ENCODE measurements at regions not wholly inside any gene's neighbourhood (a gene's known extent, or its start where the extent isn't known, plus 50 kb on each side); places are given as distances from the start of the nearest gene placed in this dataset.
A peak's percentile ranks its signal among the peaks of the same experiment; 100 is the strongest.

GRCh38 chr2:7812231-7812995, 869.4 kb upstream of the ID2 start:
- Histone ChIP-seq H3K27ac (no peak overlapping the region; a peak in 1 of 6 replicates), H3K4me3 (no peak overlapping the region), H3K4me2 (peak overlapping the region; percentile 23; the same call in 1 of the 3 replicates), H3K4me1 (0 out of 3 replicates have a peak, but pooled peaks cover 7% of the 10 kb centered on the region), H3K9me3 (no peaks in the 10 kb centered on the region)
- POLR2A ChIA-PET, result no interaction called here
- FAIRE-seq (no peak), ATAC-seq (0 out of 6 replicates have a peak, but pooled peaks of 1 of the 2 experiments have one; percentile 51), DNase-seq (ENCODE audit: low read depth in 1 of 2, low spot score in 1 of 2) (no peak)
- CTCF ChIA-PET, result interaction anchor here (1.2 kb wide), 1 partner anchor 609 kb away, joined by 4 read pairs; no protein-coding TSS in a partner anchor
- 14% methylated on average over 2 of the region's 2 CpGs for WGBS (ENCODE audit: missing lambda C conversion rate)
- TF ChIP-seq HOXB13 (CRISPR knock-in tag; IDR thresholded peaks at IDR 0.05; ENCODE audit: low read depth) (no peak), FOSL2 (IDR thresholded peaks at IDR 0.05) (0 out of 2 replicates have a peak, but pooled peaks have one; percentile 28), FOSL2 (CRISPR knock-in tag; IDR thresholded peaks at IDR 0.05) (peak; percentile 32; the same call in 1 of the 2 replicates)

- DNase-seq (ENCODE audit: low read depth in 1 of 2, low spot score in 1 of 2), result no peak
- Histone ChIP-seq H3K9me3 (no peaks in the 10 kb centered on the region), H3K4me2 (no peak overlapping the region), H3K27ac (no peak overlapping the region), H3K4me3 (no peak overlapping the region), H3K4me1 (0 out of 3 replicates have a peak, but pooled peaks cover 7% of the 10 kb centered on the region)
- no peak for ATAC-seq
- 67% methylated on average over 9 of the region's 9 CpGs for WGBS (ENCODE audit: missing lambda C conversion rate)
- TF ChIP-seq NPAS2 (CRISPR knock-in tag; IDR thresholded peaks at IDR 0.05; ENCODE audit: borderline replicate concordance) (no peak), BCL3 (IDR thresholded peaks at IDR 0.05) (no peak), NR3C1 (IDR thresholded peaks at IDR 0.05) (no peak), POLR2AphosphoS2 (conservative IDR thresholded peaks at IDR 0.05; ENCODE audit: low read length) (no peak), CBX8 (IDR thresholded peaks at IDR 0.05) (no peak), HDAC2 (IDR thresholded peaks at IDR 0.05) (no peak), JUN (IDR thresholded peaks at IDR 0.05) (no peak), RCOR1 (IDR thresholded peaks at IDR 0.05; ENCODE audit: low read depth, low read length) (no peak)
- TF ChIP-seq, protein P1, sequence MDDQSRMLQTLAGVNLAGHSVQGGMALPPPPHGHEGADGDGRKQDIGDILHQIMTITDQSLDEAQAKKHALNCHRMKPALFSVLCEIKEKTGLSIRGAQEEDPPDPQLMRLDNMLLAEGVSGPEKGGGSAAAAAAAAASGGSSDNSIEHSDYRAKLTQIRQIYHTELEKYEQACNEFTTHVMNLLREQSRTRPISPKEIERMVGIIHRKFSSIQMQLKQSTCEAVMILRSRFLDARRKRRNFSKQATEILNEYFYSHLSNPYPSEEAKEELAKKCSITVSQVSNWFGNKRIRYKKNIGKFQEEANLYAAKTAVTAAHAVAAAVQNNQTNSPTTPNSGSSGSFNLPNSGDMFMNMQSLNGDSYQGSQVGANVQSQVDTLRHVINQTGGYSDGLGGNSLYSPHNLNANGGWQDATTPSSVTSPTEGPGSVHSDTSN (IDR thresholded peaks at IDR 0.05), result no peak
- TF ChIP-seq, protein P2, sequence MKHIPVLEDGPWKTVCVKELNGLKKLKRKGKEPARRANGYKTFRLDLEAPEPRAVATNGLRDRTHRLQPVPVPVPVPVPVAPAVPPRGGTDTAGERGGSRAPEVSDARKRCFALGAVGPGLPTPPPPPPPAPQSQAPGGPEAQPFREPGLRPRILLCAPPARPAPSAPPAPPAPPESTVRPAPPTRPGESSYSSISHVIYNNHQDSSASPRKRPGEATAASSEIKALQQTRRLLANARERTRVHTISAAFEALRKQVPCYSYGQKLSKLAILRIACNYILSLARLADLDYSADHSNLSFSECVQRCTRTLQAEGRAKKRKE (CRISPR knock-in tag; IDR thresholded peaks at IDR 0.05; ENCODE audit: low read depth), result no peak
- FAIRE-seq, result no peak
- POLR2A ChIA-PET, result no interaction called here
- CTCF ChIA-PET, result interaction anchor here (1.2 kb wide), 1 partner anchor 610 kb away, joined by 4 read pairs; no protein-coding TSS in a partner anchor
Observed at GRCh38 chr2:7813541-7814292, 868.1 kb upstream of the ID2 start.

DNA sequence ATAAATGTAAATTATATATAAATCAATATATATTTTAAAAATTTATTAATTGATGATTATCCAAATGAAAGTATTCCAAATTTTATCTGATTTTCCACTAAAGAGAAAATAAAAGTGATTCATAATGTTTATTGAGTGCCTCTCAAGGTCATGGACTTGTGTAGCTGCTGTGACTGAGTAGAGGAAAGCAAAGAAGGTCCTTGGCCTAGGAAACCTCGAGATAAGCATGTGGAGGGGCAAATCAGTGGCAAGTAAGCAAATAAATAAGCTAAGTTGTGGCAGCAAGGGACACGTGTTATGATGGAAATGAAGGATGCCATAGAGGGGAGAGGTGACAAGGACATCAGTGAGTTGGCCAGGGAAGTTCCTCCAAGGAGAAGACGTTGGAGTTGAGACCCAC, 866.1 kb upstream of the ID2 start:
- POLR2A ChIA-PET, result no interaction called here
- CTCF ChIA-PET, result interaction anchor here (0.6 kb wide), 1 partner anchor 462 kb away, joined by 3 read pairs; no protein-coding TSS in a partner anchor
- Histone ChIP-seq H3K9me3 (no peaks in the 10 kb centered on the region), H3K4me3 (no peak overlapping the region), H3K4me2 (no peak overlapping the region), H3K4me1 (0 out of 3 replicates have a peak, but pooled peaks cover 7% of the 10 kb centered on the region), H3K27ac (no peak overlapping the region)
- 15% methylated on average over 3 of the region's 3 CpGs for WGBS (ENCODE audit: missing lambda C conversion rate)
- DNase-seq (ENCODE audit: low read depth in 1 of 2, low spot score in 1 of 2) (no peak), ATAC-seq (no peak), FAIRE-seq (no peak)
- no peak for TF ChIP-seq NPAS2 (CRISPR knock-in tag; IDR thresholded peaks at IDR 0.05; ENCODE audit: borderline replicate concordance)
- no peak for TF ChIP-seq TFCP2L1 (CRISPR knock-in tag; IDR thresholded peaks at IDR 0.05)
- TF ChIP-seq ZSCAN20 (CRISPR knock-in tag; IDR thresholded peaks at IDR 0.05), result no peak
- no peak for TF ChIP-seq HOXB5 (CRISPR knock-in tag; IDR thresholded peaks at IDR 0.05)
- TF ChIP-seq KDM1A (IDR thresholded peaks at IDR 0.05; ENCODE audit: low read depth), result no peak
- TF ChIP-seq EHF (CRISPR knock-in tag; IDR thresholded peaks at IDR 0.05), result no peak
- TF ChIP-seq EP300 (IDR thresholded peaks at IDR 0.05), result no peak
- no peak for TF ChIP-seq RCOR1 (IDR thresholded peaks at IDR 0.05; ENCODE audit: low read depth, low read length)
- TF ChIP-seq EHMT2 (IDR thresholded peaks at IDR 0.05; ENCODE audit: low read depth), result no peak
- no peak for TF ChIP-seq CHD2 (IDR thresholded peaks at IDR 0.05; ENCODE audit: low read length, partially characterized antibody)
- no peak for TF ChIP-seq ZFP36 (IDR thresholded peaks at IDR 0.05; ENCODE audit: borderline replicate concordance, partially characterized antibody)
- no peak for TF ChIP-seq ZC3H11A (IDR thresholded peaks at IDR 0.05)
